H1 (cell line): ENCODE measurements at regions not wholly inside any gene's neighbourhood (a gene's known extent, or its start where the extent isn't known, plus 50 kb on each side); places are given as distances from the start of the nearest gene placed in this dataset.

Source experiments
- CTCF ChIA-PET: fragments of 300-600 bp; sonication (Branson Sonifier 250); formaldehyde crosslinking; loops from one replicate; lab custom pipeline; 2021; ENCODE audit not compliant: partially characterized antibody; lab: Charles Lee
- POLR2A ChIA-PET: fragments of 300-600 bp; sonication (Branson Sonifier 250); formaldehyde crosslinking; loops from one replicate; lab custom pipeline; 2021; ENCODE audit warnings: inconsistent platforms; ENCODE audit not compliant: partially characterized antibody; lab: Charles Lee
- DNase-seq, 2 experiments: peaks; one replicate each; pipeline versions ENCODE4 v3.0.0 to v3.0.0-alpha.2; 2010 to 2022; ENCODE audit warnings: low spot score in 2 of 2, low read depth in 1 of 2, mixed read lengths in 1 of 2
- FAIRE-seq: peaks from 2 replicates; lab custom pipeline; 2011; peaks lifted over from hg19 to GRCh38; lab: Jason Lieb, UNC
- H2AFZ ChIP-seq: 2 replicates; pipeline ENCODE4 v1.8.1; 2012; ENCODE audit warnings: low read length, inconsistent platforms
- H2AK5ac ChIP-seq: 2 replicates; pipeline ENCODE4 v1.6.1; 2013; ENCODE audit warnings: low read depth, low read length
- H2BK120ac ChIP-seq: replicated peaks from 2 replicates; pipeline ENCODE3; 2013; ENCODE audit warnings: low read depth, low read length, inconsistent platforms
- H2BK12ac ChIP-seq: 2 replicates; pipeline ENCODE4 v1.6.1; 2013; ENCODE audit warnings: low read depth, low read length
- H2BK15ac ChIP-seq: 2 replicates; pipeline ENCODE4 v1.6.1; 2013; ENCODE audit warnings: low read length
- H2BK20ac ChIP-seq: 2 replicates; pipeline ENCODE4 v1.6.1; 2013; ENCODE audit warnings: low read length
- H2BK5ac ChIP-seq: 2 replicates; pipeline ENCODE4 v1.6.1; 2013; ENCODE audit warnings: low read depth, low read length
- H3K14ac ChIP-seq: 2 replicates; pipeline ENCODE4 v1.6.1; 2013; ENCODE audit warnings: inconsistent platforms; ENCODE audit not compliant: insufficient read length
- H3K18ac ChIP-seq: 2 replicates; pipeline ENCODE4 v1.6.1; 2013; ENCODE audit warnings: low read length; ENCODE audit errors: extremely low read depth
- H3K23ac ChIP-seq: 2 replicates; pipeline ENCODE4 v1.6.1; 2013; ENCODE audit warnings: inconsistent platforms; ENCODE audit not compliant: insufficient read length
- H3K23me2 ChIP-seq: 2 replicates; pipeline ENCODE4 v1.6.1; 2013; ENCODE audit warnings: low read depth, low read length
- H3K27ac ChIP-seq: 2 replicates; pipeline ENCODE4 v1.6.1; 2011; ENCODE audit warnings: low read depth, low read length, inconsistent platforms
- H3K27me3 ChIP-seq, 4 experiments: replicated peaks in 1 of 4; 1 replicate in 1 of 4; 2 replicates in 3 of 4; pipeline versions ENCODE4 v1.6.1 to v1.8.1; 2011 to 2013; ENCODE audit warnings: low read length in 3 of 4, mild to moderate bottlenecking in 3 of 4, inconsistent platforms in 2 of 4, mixed read lengths in 2 of 4, moderate library complexity in 1 of 4; ENCODE audit not compliant: control insufficient read depth in 3 of 4, insufficient read depth in 3 of 4; ENCODE audit errors: extremely low read depth in 1 of 4
- H3K36me3 ChIP-seq, 4 experiments: 2 replicates each; pipeline versions ENCODE4 v1.6.1 to v1.8.1; 2011 to 2013; ENCODE audit warnings: mild to moderate bottlenecking in 4 of 4, low read length in 3 of 4, moderate library complexity in 2 of 4, control low read depth in 1 of 4, inconsistent platforms in 1 of 4; ENCODE audit not compliant: insufficient read depth in 4 of 4, control insufficient read depth in 2 of 4
- H3K4ac ChIP-seq: replicated peaks from 2 replicates; pipeline ENCODE3; 2013; ENCODE audit warnings: low read length, low read depth, mixed read lengths, inconsistent platforms; ENCODE audit not compliant: insufficient read length
- H3K4me1 ChIP-seq, 4 experiments: replicated peaks in 1 of 4; 1 replicate in 1 of 4; 2 replicates in 3 of 4; pipeline versions ENCODE4 v1.6.1 to v1.8.1; 2011 to 2013; ENCODE audit warnings: low read length in 3 of 4, inconsistent platforms in 2 of 4, mixed read lengths in 1 of 4; ENCODE audit not compliant: insufficient read depth in 4 of 4, control insufficient read depth in 3 of 4
- H3K4me2 ChIP-seq, 2 experiments: 2 replicates each; pipeline versions ENCODE4 v1.6.1 to v1.8.1; 2011 to 2013; ENCODE audit warnings: low read depth in 2 of 2, low read length in 2 of 2, control low read depth in 1 of 2, inconsistent platforms in 1 of 2, mild to moderate bottlenecking in 1 of 2; ENCODE audit not compliant: insufficient read depth in 1 of 2
- H3K4me3 ChIP-seq, 4 experiments: fragments of 200-600, 300-600 bp in 1 of 4; sonication (generic), shearing (Covaris generic), sonication (Bioruptor Twin) in 1 of 4; 2 replicates each; pipeline versions ENCODE4 v1.5.1 to v1.8.1; 2011 to 2016; ENCODE audit warnings: low read length in 4 of 4, low read depth in 3 of 4, control low read depth in 2 of 4, inconsistent platforms in 2 of 4, mild to moderate bottlenecking in 2 of 4, mixed read lengths in 1 of 4, moderate library complexity in 1 of 4; ENCODE audit not compliant: insufficient read depth in 2 of 4; ENCODE audit errors: extremely low read depth in 1 of 4
- H3K56ac ChIP-seq: replicated peaks from 2 replicates; pipeline ENCODE3; 2013; ENCODE audit warnings: low read depth, mild to moderate bottlenecking, mixed read lengths, low read length, inconsistent platforms; ENCODE audit not compliant: insufficient read length
- H3K79me1 ChIP-seq: 2 replicates; pipeline ENCODE4 v1.6.1; 2013; ENCODE audit warnings: low read depth, low read length, control low read depth
- H3K79me2 ChIP-seq, 2 experiments: 2 replicates each; pipeline versions ENCODE4 v1.6.1 to v1.8.1; 2012 to 2013; ENCODE audit warnings: low read length in 2 of 2, mild to moderate bottlenecking in 2 of 2, inconsistent platforms in 1 of 2; ENCODE audit not compliant: insufficient read depth in 2 of 2, control insufficient read depth in 1 of 2
- H3K9ac ChIP-seq, 4 experiments: replicated peaks in 1 of 4; 1 replicate in 1 of 4; 2 replicates in 3 of 4; pipeline versions ENCODE4 v1.6.1 to v1.8.1; 2011 to 2013; ENCODE audit warnings: low read depth in 3 of 4, low read length in 3 of 4, control low read depth in 2 of 4, mild to moderate bottlenecking in 2 of 4, moderate library complexity in 2 of 4, inconsistent platforms in 1 of 4; ENCODE audit errors: extremely low read depth in 1 of 4
- H3K9me3 ChIP-seq, 2 experiments: 2 replicates each; pipeline versions ENCODE4 v1.6.1 to v1.8.1; 2012 to 2013; ENCODE audit warnings: mild to moderate bottlenecking in 2 of 2, moderate library complexity in 2 of 2, control low read depth in 1 of 2, inconsistent platforms in 1 of 2, low read depth in 1 of 2, low read length in 1 of 2, mixed read lengths in 1 of 2; ENCODE audit not compliant: insufficient read depth in 2 of 2
- H4K20me1 ChIP-seq, 2 experiments: replicated peaks in 1 of 2; 2 replicates each; pipeline versions ENCODE3 to v1.8.1; 2011 to 2013; ENCODE audit warnings: inconsistent platforms in 2 of 2, low read length in 2 of 2, mild to moderate bottlenecking in 1 of 2; ENCODE audit not compliant: insufficient read depth in 2 of 2, control insufficient read depth in 1 of 2
- H4K5ac ChIP-seq: 2 replicates; pipeline ENCODE4 v1.6.1; 2013; ENCODE audit warnings: low read length, low read depth, mixed read lengths, inconsistent platforms; ENCODE audit not compliant: insufficient read length
- H4K8ac ChIP-seq: 2 replicates; pipeline ENCODE4 v1.8.0; 2013; ENCODE audit warnings: mild to moderate bottlenecking, moderate library complexity, low read length, inconsistent platforms; ENCODE audit not compliant: insufficient read depth; ENCODE audit errors: extremely low read depth
- H4K91ac ChIP-seq: replicated peaks from 2 replicates; pipeline ENCODE3; 2013; ENCODE audit warnings: low read length, mixed read lengths, inconsistent platforms; ENCODE audit not compliant: insufficient read length
- ASH2L ChIP-seq: fragments of 200-600, 300-600 bp; sonication (generic); IDR thresholded peaks from one replicate; pipeline ENCODE4 v1.7.1; 2017; ENCODE audit warnings: low read length
- ATF3 ChIP-seq: IDR thresholded peaks from 2 replicates; pipeline ENCODE4 v1.6.1; 2011; ENCODE audit warnings: low read depth, mild to moderate bottlenecking, low read length; ENCODE audit not compliant: insufficient read depth
- BACH1 ChIP-seq: IDR thresholded peaks from 2 replicates; pipeline ENCODE4 v1.6.1; 2012; ENCODE audit warnings: low read length, improper control_type of control experiment
- BRCA1 ChIP-seq: IDR thresholded peaks from 2 replicates; pipeline ENCODE4 v1.6.1; 2012; ENCODE audit warnings: low read depth, low read length, improper control_type of control experiment
- FOSL1 ChIP-seq: IDR thresholded peaks from 2 replicates; pipeline ENCODE4 v1.6.1; 2011; ENCODE audit warnings: mild to moderate bottlenecking, low read depth, low read length, moderate library complexity; ENCODE audit not compliant: insufficient read depth
- KDM1A ChIP-seq: fragments of 200-600, 300-600 bp; sonication (generic); IDR thresholded peaks from 2 replicates; pipeline ENCODE4 v1.7.1; 2016; ENCODE audit warnings: mild to moderate bottlenecking, low read length, borderline replicate concordance
- KDM4A ChIP-seq: IDR thresholded peaks from one replicate; pipeline ENCODE4 v1.7.1; 2012; ENCODE audit warnings: low read depth, mild to moderate bottlenecking, moderate library complexity, low read length, inconsistent platforms; ENCODE audit not compliant: severe bottlenecking
- PHF8 ChIP-seq: fragments of 200-600 bp; sonication (generic); conservative IDR thresholded peaks from 2 replicates; pipeline ENCODE4 v1.7.1; 2012; ENCODE audit warnings: low read depth, mild to moderate bottlenecking, inconsistent platforms, low read length, moderate library complexity
- RBBP5 ChIP-seq: IDR thresholded peaks from 2 replicates; pipeline ENCODE4 v1.7.1; 2012; ENCODE audit warnings: low read depth, mild to moderate bottlenecking, inconsistent platforms, low read length, moderate library complexity, borderline replicate concordance
- SIRT6 ChIP-seq: IDR thresholded peaks from one replicate; pipeline ENCODE4 v1.7.1; 2012; ENCODE audit warnings: low read length, inconsistent platforms
- WGBS, 2 experiments: shearing (Covaris generic) in 1 of 2; methylation state at CpG; one replicate each; pipeline versions ENCODE4 v1.1.6 to v1.1.7; 2013 to 2015; ENCODE audit warnings: low lambda C conversion rate in 2 of 2, mixed read lengths in 2 of 2, inconsistent platforms in 1 of 2, low coverage in 1 of 2, missing lambda C conversion rate in 1 of 2; ENCODE audit not compliant: insufficient replicate concordance in 2 of 2, insufficient coverage in 1 of 2, insufficient read length in 1 of 2; ENCODE audit errors: extremely low coverage in 1 of 2, missing lambda C conversion rate in 1 of 2; 5-methylcytosine and 5-hydroxymethylcytosine counted together

- Histone ChIP-seq H3K4me3 (no peak overlapping the region), H3K27me3 (no peaks in the 10 kb centered on the region), H2BK15ac (no peak overlapping the region), H4K5ac (no peak overlapping the region), H3K14ac (no peak overlapping the region), H2AK5ac (no peak overlapping the region), H4K8ac (no peak overlapping the region), H3K4ac (no peak overlapping the region), H3K23me2 (no peaks in the 10 kb centered on the region; the same call in 1 of the 2 replicates), H3K79me2 (no peaks in the 10 kb centered on the region), H2BK5ac (no peak overlapping the region), H4K20me1 (no peaks in the 10 kb centered on the region), H4K91ac (no peak overlapping the region), H2AFZ (no peak overlapping the region), H2BK12ac (no peak overlapping the region), H2BK20ac (no peak overlapping the region), H3K27ac (no peak overlapping the region), H3K9ac (no peak overlapping the region), H3K36me3 (no peaks in the 10 kb centered on the region), H3K79me1 (no peaks in the 10 kb centered on the region), H3K4me2 (no peak overlapping the region), H2BK120ac (no peak overlapping the region), H3K18ac (no peak overlapping the region), H3K4me1 (no peaks in the 10 kb centered on the region), H3K23ac (no peak overlapping the region), H3K9me3 (peaks cover 34 to 51% of the 10 kb centered on the region in 2 experiments; a peak in 3 of 4 replicates), H3K56ac (no peak overlapping the region)
- FAIRE-seq (no peak), DNase-seq (no peak)
- WGBS, 2 experiments = 92% methylated on average over 17 of the region's 21 CpGs; no CpG with 5 or more reads in 1 of the 2 experiments
- ChIA-PET CTCF (no interaction called here), POLR2A (no interaction called here)
- TF ChIP-seq SIRT6 = no peak
- TF ChIP-seq ATF3 = no peak
- TF ChIP-seq KDM4A = no peak
- TF ChIP-seq BRCA1 = no peak
- TF ChIP-seq ASH2L = no peak
- no peak for TF ChIP-seq BACH1
- no peak for TF ChIP-seq PHF8
- no peak for TF ChIP-seq FOSL1
- no peak for TF ChIP-seq KDM1A
- no peak for TF ChIP-seq RBBP5
Measured at GRCh38 chr17:22569459-22570143, 877.3 kb downstream of the KCNJ18 start.
